A549 (cell line): ENCODE measurements at regions not wholly inside any gene's neighbourhood (a gene's known extent, or its start where the extent isn't known, plus 50 kb on each side); places are given as distances from the start of the nearest gene placed in this dataset.

ENCODE experiments used
- ATAC-seq, 2 experiments: fragments of 200-7000 bp in 1 of 2; fragments of >200 bp in 1 of 2; cut with Nextera tagmentation in 1 of 2; cut with Tn5 transposase in 1 of 2; 3 replicates each; pipeline versions ENCODE4 v1.8.0 to v1.9.1; 2018 to 2020; ENCODE audit warnings: mild to moderate bottlenecking in 1 of 2, moderate library complexity in 1 of 2
- CTCF ChIA-PET: fragments of 300-600 bp; sonication (Branson Sonifier 250); formaldehyde crosslinking; extraction: SDS; loops from one replicate; lab custom pipeline; 2021; ENCODE audit warnings: antibody characterized with exemption, inconsistent platforms; lab: Yijun Ruan, JAX
- POLR2A ChIA-PET: fragments of 350-600 bp; formaldehyde crosslinking; extraction: SDS; loops from one replicate; lab custom pipeline; 2021; ENCODE audit warnings: antibody characterized with exemption, inconsistent platforms; lab: Yijun Ruan, JAX
- DNase-seq, 2 experiments: peaks; one replicate each; pipeline versions ENCODE4 v3.0.0 to v3.0.0-alpha.2; 2011 to 2016; ENCODE audit warnings: low read depth in 1 of 2, low spot score in 1 of 2
- FAIRE-seq: peaks from 2 replicates; lab custom pipeline; 2011; peaks lifted over from hg19 to GRCh38; lab: Jason Lieb, UNC
- H3K27ac ChIP-seq, 2 experiments: fragments of >200 bp; sonication (Bioruptor Twin); formaldehyde crosslinking; 3 replicates each; pipeline ENCODE4 v1.5.1; 2016 to 2017
- H3K4me1 ChIP-seq: fragments of >200 bp; sonication (Bioruptor Twin); formaldehyde crosslinking; 3 replicates; pipeline ENCODE4 v1.6.1; 2016
- H3K4me2 ChIP-seq: fragments of >200 bp; sonication (Bioruptor Twin); formaldehyde crosslinking; 3 replicates; pipeline ENCODE4 v1.6.1; 2016
- H3K4me3 ChIP-seq: fragments of >200 bp; sonication (Bioruptor Twin); formaldehyde crosslinking; 3 replicates; pipeline ENCODE4 v1.5.1; 2016
- H3K9me3 ChIP-seq: fragments of >200 bp; sonication (Bioruptor Twin); formaldehyde crosslinking; 3 replicates; pipeline ENCODE4 v1.6.1; 2016
- ATOH8 ChIP-seq: fragments of 250-450 bp; sonication (Bioruptor Pico); IDR thresholded peaks from 2 replicates; pipeline ENCODE4 v1.5.0; 2020; ENCODE audit warnings: low read depth, mild to moderate bottlenecking, moderate library complexity
- BHLHE40 ChIP-seq: IDR thresholded peaks from 2 replicates; pipeline ENCODE4 v1.6.1; 2012; ENCODE audit warnings: low read depth, low read length, inconsistent platforms
- CBX2 ChIP-seq: fragments of 200-600 bp; sonication (generic); IDR thresholded peaks from 2 replicates; pipeline ENCODE4 v1.6.1; 2016; ENCODE audit warnings: low read depth, mild to moderate bottlenecking, borderline replicate concordance
- CEBPB ChIP-seq, 2 experiments: fragments of >200 bp in 1 of 2; sonication (Bioruptor Twin) in 1 of 2; formaldehyde crosslinking in 1 of 2; IDR thresholded peaks; 2 replicates each; pipeline ENCODE4 v1.6.1; 2012 to 2016
- CHD2 ChIP-seq: fragments of 150-350 bp; IDR thresholded peaks from 2 replicates; pipeline ENCODE4 v1.6.1; 2014; ENCODE audit warnings: low read length; ENCODE audit not compliant: partially characterized antibody
- CHD4 ChIP-seq: fragments of 200-600 bp; sonication (generic); IDR thresholded peaks from 2 replicates; pipeline ENCODE4 v1.6.1; 2016; ENCODE audit warnings: antibody characterized with exemption, mild to moderate bottlenecking, borderline replicate concordance
- CTCF ChIP-seq: fragments of >200 bp; sonication (Bioruptor Twin); formaldehyde crosslinking; IDR thresholded peaks from 3 replicates; pipeline ENCODE4 v1.5.1; 2016
- EHF ChIP-seq: fragments of 250-450 bp; sonication (Bioruptor Pico); IDR thresholded peaks from 2 replicates; pipeline ENCODE4 v1.5.0; 2020; ENCODE audit warnings: mild to moderate bottlenecking
- EHMT2 ChIP-seq: fragments of 200-600 bp; sonication (generic); IDR thresholded peaks from 2 replicates; pipeline ENCODE4 v1.6.1; 2016; ENCODE audit warnings: antibody characterized with exemption, low read depth, mild to moderate bottlenecking, moderate library complexity
- ELK1 ChIP-seq: fragments of 150-350 bp; IDR thresholded peaks from 2 replicates; pipeline ENCODE4 v1.6.1; 2014; ENCODE audit warnings: low read depth, mild to moderate bottlenecking, low read length
- FOSL2 ChIP-seq, 2 experiments: fragments of 450-650 bp in 1 of 2; fragments of >200 bp in 1 of 2; sonication (Bioruptor Twin) in 1 of 2; formaldehyde crosslinking; IDR thresholded peaks; 2 replicates each; pipeline versions ENCODE4 v1.5.0 to v1.6.1; 2016 to 2020; ENCODE audit warnings: mild to moderate bottlenecking in 1 of 2, moderate library complexity in 1 of 2
- GATA3 ChIP-seq: IDR thresholded peaks from 2 replicates; pipeline ENCODE4 v1.6.1; 2012; ENCODE audit warnings: borderline replicate concordance
- HDAC2 ChIP-seq: fragments of 200-600 bp; sonication (generic); IDR thresholded peaks from 2 replicates; pipeline ENCODE4 v1.6.1; 2016
- HEYL ChIP-seq: fragments of 250-450 bp; sonication (Bioruptor Pico); IDR thresholded peaks from 2 replicates; pipeline ENCODE4 v1.8.0; 2021; ENCODE audit warnings: mild to moderate bottlenecking, moderate library complexity
- JUN ChIP-seq, 2 experiments: fragments of >200 bp; sonication (Bioruptor Twin); formaldehyde crosslinking; IDR thresholded peaks; 2 replicates in 1 of 2; 3 replicates in 1 of 2; pipeline ENCODE4 v1.6.1; 2016 to 2017
- JUNB ChIP-seq: fragments of >200 bp; sonication (Bioruptor Twin); formaldehyde crosslinking; IDR thresholded peaks from 2 replicates; pipeline ENCODE4 v1.6.1; 2016
- KDM5A ChIP-seq: fragments of 200-600 bp; sonication (generic); IDR thresholded peaks from 2 replicates; pipeline ENCODE4 v1.6.1; 2016; ENCODE audit warnings: antibody characterized with exemption, mild to moderate bottlenecking
- MAFK ChIP-seq: fragments of 450-650 bp; IDR thresholded peaks from 2 replicates; pipeline ENCODE4 v1.6.1; 2014; ENCODE audit not compliant: partially characterized antibody
- NFE2L2 ChIP-seq: fragments of 150-350 bp; conservative IDR thresholded peaks from 2 replicates; pipeline ENCODE4 v1.6.1; 2014; ENCODE audit warnings: low read length
- NR3C1 ChIP-seq: fragments of >200 bp; sonication (Bioruptor Twin); formaldehyde crosslinking; IDR thresholded peaks from 3 replicates; pipeline ENCODE4 v1.6.1; 2017
- POLR2A ChIP-seq: IDR thresholded peaks from 2 replicates; pipeline ENCODE4 v1.6.1; 2012; ENCODE audit warnings: mild to moderate bottlenecking, low read length
- RAD21 ChIP-seq, 2 experiments: fragments of >200 bp in 1 of 2; sonication (Bioruptor Twin) in 1 of 2; formaldehyde crosslinking in 1 of 2; IDR thresholded peaks in 1 of 2; conservative IDR thresholded peaks in 1 of 2; 2 replicates in 1 of 2; 3 replicates in 1 of 2; pipeline ENCODE4 v1.6.1; 2012 to 2018; ENCODE audit warnings: inconsistent platforms in 1 of 2
- RFX5 ChIP-seq: fragments of 450-650 bp; IDR thresholded peaks from 2 replicates; pipeline ENCODE4 v1.7.1; 2014; ENCODE audit warnings: antibody characterized with exemption, mild to moderate bottlenecking, moderate library complexity
- RNF2 ChIP-seq: fragments of 200-600 bp; sonication (generic); IDR thresholded peaks from 2 replicates; pipeline ENCODE4 v1.6.1; 2016; ENCODE audit warnings: low read depth, mild to moderate bottlenecking, antibody characterized with exemption, moderate library complexity, borderline replicate concordance
- SMC3 ChIP-seq: fragments of >200 bp; sonication (Bioruptor Twin); formaldehyde crosslinking; IDR thresholded peaks from 3 replicates; pipeline ENCODE4 v1.6.1; 2018; ENCODE audit warnings: inconsistent platforms
- TFCP2L1 ChIP-seq: fragments of 250-450 bp; sonication (Bioruptor Pico); IDR thresholded peaks from 2 replicates; pipeline ENCODE4 v1.5.0; 2021; ENCODE audit warnings: mild to moderate bottlenecking
- USF2 ChIP-seq: fragments of 450-650 bp; IDR thresholded peaks from 2 replicates; pipeline ENCODE4 v1.6.1; 2014; ENCODE audit warnings: antibody characterized with exemption
- ZFP36 ChIP-seq: fragments of 450-650 bp; IDR thresholded peaks from 2 replicates; pipeline ENCODE4 v1.6.1; 2014; ENCODE audit warnings: borderline replicate concordance; ENCODE audit not compliant: partially characterized antibody
- ZNF302 ChIP-seq: fragments of 250-450 bp; sonication (Bioruptor Pico); IDR thresholded peaks from 2 replicates; pipeline ENCODE4 v1.9.0; 2021; ENCODE audit warnings: inconsistent platforms, mild to moderate bottlenecking, moderate library complexity
- WGBS: methylation state at CpG from one replicate; pipeline ENCODE4 v1.1.6; 2017; ENCODE audit errors: missing lambda C conversion rate; 5-methylcytosine and 5-hydroxymethylcytosine counted together

GRCh38 chr1:26626994-26627393, 68.8 kb upstream of the ARID1A start:
- Histone ChIP-seq H3K4me2 (no peak overlapping the region), H3K27ac (no peak overlapping the region), H3K4me3 (no peak overlapping the region), H3K9me3 (no peaks in the 10 kb centered on the region), H3K4me1 (no peaks in the 10 kb centered on the region; the same call in 2 of the 3 replicates)
- 35% methylated on average over 1 of the region's 1 CpG for WGBS
- FAIRE-seq (no peak), ATAC-seq (no peak), DNase-seq (no peak)
- TF ChIP-seq RAD21 (conservative IDR thresholded peaks at IDR 0.05 in 1 of 2, IDR thresholded peaks at IDR 0.05 in 1 of 2), result no peak
- TF ChIP-seq CBX2, result no peak
- TF ChIP-seq ATOH8 (CRISPR knock-in tag), result no peak
- TF ChIP-seq JUN (IDR thresholded peaks at IDR 0.05), result no peak
- TF ChIP-seq TFCP2L1, result no peak
- no peak for TF ChIP-seq NR3C1
- no peak for TF ChIP-seq ZNF302 (CRISPR knock-in tag)
- TF ChIP-seq USF2, result no peak
- no peak for TF ChIP-seq HDAC2
- TF ChIP-seq BHLHE40, result no peak
- TF ChIP-seq POLR2A, result no peak
- no peak for TF ChIP-seq FOSL2 (IDR thresholded peaks at IDR 0.05)
- no peak for TF ChIP-seq FOSL2 (CRISPR knock-in tag; IDR thresholded peaks at IDR 0.05)
- TF ChIP-seq EHMT2, result no peak
- no peak for TF ChIP-seq CHD4
- TF ChIP-seq JUNB, result no peak
- TF ChIP-seq SMC3, result no peak
- TF ChIP-seq KDM5A, result no peak
- no peak for TF ChIP-seq CHD2
- ChIA-PET POLR2A (no interaction called here), CTCF (interaction anchor here (0.6 to 3.6 kb wide), 3 partner anchors 51 to 162 kb away, joined by 3 to 9 read pairs (median 3); no protein-coding TSS in a partner anchor)

GRCh38 chr1:26627954-26628353, 67.9 kb upstream of the ARID1A start:
- ChIA-PET POLR2A (no interaction called here), CTCF (interaction anchor here (0.6 kb wide), 1 partner anchor 93 kb away, joined by 3 read pairs; no protein-coding TSS in a partner anchor)
- DNase-seq, result no peak
- H3K27ac ChIP-seq, result no peak overlapping the region
- no peak for FAIRE-seq
- H3K4me3 ChIP-seq, result no peak overlapping the region
- ATAC-seq, result no peak
- TF ChIP-seq CTCF, result no peak
- no peak for TF ChIP-seq CEBPB (IDR thresholded peaks at IDR 0.05)
- no peak for TF ChIP-seq CHD2
- no peak for TF ChIP-seq MAFK
- TF ChIP-seq HEYL (CRISPR knock-in tag), result no peak
- TF ChIP-seq RFX5, result no peak
- no peak for TF ChIP-seq GATA3
- TF ChIP-seq ELK1, result no peak
- TF ChIP-seq NR3C1, result no peak
- TF ChIP-seq ZFP36, result no peak
- no peak for TF ChIP-seq NFE2L2
- TF ChIP-seq RNF2, result no peak
- TF ChIP-seq EHF, result no peak
- TF ChIP-seq HDAC2, result no peak
- TF ChIP-seq USF2, result no peak
- no peaks in the 10 kb centered on the region for H3K4me1 ChIP-seq
- no peaks in the 10 kb centered on the region for H3K9me3 ChIP-seq
- 80% methylated on average over 3 of the region's 3 CpGs for WGBS
- no peak overlapping the region for H3K4me2 ChIP-seq
